C1 segment of cervical spinal cord (tissue), 14 donors: ENCODE measurements at regions not wholly inside any gene's neighbourhood (a gene's known extent, or its start where the extent isn't known, plus 50 kb on each side); places are given as distances from the start of the nearest gene placed in this dataset.

Source experiments
- DNase-seq, 14 donors: peaks; one replicate each; lab custom pipeline; 2025; lab: John Stamatoyannopoulos, UW

GRCh38 chr11:109968781-109969180, 124.4 kb upstream of the ZC3H12C start:
- no peak for DNase-seq

- no peak for DNase-seq
These were observed 122.5 kb upstream of the ZC3H12C start for GRCh38 chr11:109970516-109971183.

- peak in 2 of 14 donors; percentile 24 to 33 for DNase-seq
These were observed 122.0 kb upstream of the ZC3H12C start for GRCh38 chr11:109971184-109971523.

GRCh38 chr11:109972181-109972715, 120.9 kb upstream of the ZC3H12C start:
- no peak for DNase-seq

- no peak for DNase-seq
These were observed 120.3 kb upstream of the ZC3H12C start for GRCh38 chr11:109972939-109973338.

- DNase-seq: no peak
These were observed 119.7 kb upstream of the ZC3H12C start for GRCh38 chr11:109973486-109973885.

GRCh38 chr11:109974523-109974922, 118.7 kb upstream of the ZC3H12C start:
- no peak for DNase-seq

GRCh38 chr11:109978895-109979294, 114.3 kb upstream of the ZC3H12C start:
- no peak for DNase-seq

GRCh38 chr11:109981031-109981636, 112.1 kb upstream of the ZC3H12C start:
- DNase-seq: no peak

GRCh38 chr11:109983358-109983757, 109.8 kb upstream of the ZC3H12C start:
- no peak for DNase-seq

GRCh38 chr11:109984634-109985289, 108.4 kb upstream of the ZC3H12C start:
- DNase-seq: no peak

- no peak for DNase-seq
These were observed 106.7 kb upstream of the ZC3H12C start for GRCh38 chr11:109986488-109986887.

GRCh38 chr11:109991835-109992234, 101.4 kb upstream of the ZC3H12C start:
- no peak for DNase-seq

- DNase-seq: no peak
These were observed 99.4 kb upstream of the ZC3H12C start for GRCh38 chr11:109993786-109994185.

- no peak for DNase-seq
These were observed 98.3 kb upstream of the ZC3H12C start for GRCh38 chr11:109994907-109995306.

- no peak for DNase-seq
These were observed 97.1 kb upstream of the ZC3H12C start for GRCh38 chr11:109996060-109996459.

GRCh38 chr11:109998921-109999320, 94.3 kb upstream of the ZC3H12C start:
- DNase-seq: peak in 3 of 14 donors; percentile 6 to 24 (median 16)

- no peak for DNase-seq
These were observed 93.1 kb upstream of the ZC3H12C start for GRCh38 chr11:110000031-110000502.

- DNase-seq: no peak
These were observed 92.3 kb upstream of the ZC3H12C start for GRCh38 chr11:110000850-110001249.

GRCh38 chr11:110003426-110003825, 89.8 kb upstream of the ZC3H12C start:
- DNase-seq: no peak

- DNase-seq: no peak
These were observed 81.6 kb upstream of the ZC3H12C start for GRCh38 chr11:110011595-110011994.

- no peak for DNase-seq
These were observed 77.5 kb upstream of the ZC3H12C start for GRCh38 chr11:110015695-110016094.

GRCh38 chr11:110019675-110020074, 73.5 kb upstream of the ZC3H12C start:
- DNase-seq: no peak
